ENCODE measurements at regions not wholly inside any gene's neighbourhood (a gene's known extent, or its start where the extent isn't known, plus 50 kb on each side); places are given as distances from the start of the nearest gene placed in this dataset.

DNA sequence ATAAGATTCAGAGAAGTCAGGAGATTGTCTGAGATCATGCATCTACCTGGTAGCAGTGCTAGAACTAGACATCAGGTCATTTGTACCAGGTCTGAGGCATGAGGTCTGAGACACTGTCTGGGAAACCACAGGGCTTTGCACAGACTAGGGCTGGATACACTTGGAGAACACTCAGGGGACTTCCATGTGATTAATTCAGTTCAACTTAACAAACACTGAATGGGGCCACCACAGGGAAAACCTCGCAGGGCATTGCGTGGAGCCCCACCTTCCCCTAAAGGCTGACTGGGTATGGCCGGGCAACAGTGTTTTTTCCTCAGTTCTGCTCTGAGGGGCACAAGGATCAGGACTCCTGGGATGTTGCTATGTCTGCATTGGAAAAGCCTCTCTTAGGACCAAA, 86.5 kb upstream of the WARS2 start:
- TF ChIP-seq, protein P1, sequence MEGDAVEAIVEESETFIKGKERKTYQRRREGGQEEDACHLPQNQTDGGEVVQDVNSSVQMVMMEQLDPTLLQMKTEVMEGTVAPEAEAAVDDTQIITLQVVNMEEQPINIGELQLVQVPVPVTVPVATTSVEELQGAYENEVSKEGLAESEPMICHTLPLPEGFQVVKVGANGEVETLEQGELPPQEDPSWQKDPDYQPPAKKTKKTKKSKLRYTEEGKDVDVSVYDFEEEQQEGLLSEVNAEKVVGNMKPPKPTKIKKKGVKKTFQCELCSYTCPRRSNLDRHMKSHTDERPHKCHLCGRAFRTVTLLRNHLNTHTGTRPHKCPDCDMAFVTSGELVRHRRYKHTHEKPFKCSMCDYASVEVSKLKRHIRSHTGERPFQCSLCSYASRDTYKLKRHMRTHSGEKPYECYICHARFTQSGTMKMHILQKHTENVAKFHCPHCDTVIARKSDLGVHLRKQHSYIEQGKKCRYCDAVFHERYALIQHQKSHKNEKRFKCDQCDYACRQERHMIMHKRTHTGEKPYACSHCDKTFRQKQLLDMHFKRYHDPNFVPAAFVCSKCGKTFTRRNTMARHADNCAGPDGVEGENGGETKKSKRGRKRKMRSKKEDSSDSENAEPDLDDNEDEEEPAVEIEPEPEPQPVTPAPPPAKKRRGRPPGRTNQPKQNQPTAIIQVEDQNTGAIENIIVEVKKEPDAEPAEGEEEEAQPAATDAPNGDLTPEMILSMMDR (IDR thresholded peaks at IDR 0.05; ENCODE audit: low read length, missing control alignments), result no peak
- no peak overlapping the region for H3K4me3 ChIP-seq (replicated peaks; ENCODE audit: low read depth, low read length)
- no peak for DNase-seq (ENCODE audit: low read depth)

GRCh38 chr1:119227456-119227855, 87.0 kb upstream of the WARS2 start:
- TF ChIP-seq, protein P1 (IDR thresholded peaks at IDR 0.05; ENCODE audit: low read length, missing control alignments), result no peak
- no peak for DNase-seq (ENCODE audit: low read depth)
- no peak overlapping the region for H3K4me3 ChIP-seq (replicated peaks; ENCODE audit: low read depth, low read length)

GRCh38 chr1:119228335-119229080, 88.1 kb upstream of the WARS2 start:
- TF ChIP-seq, protein P1 (IDR thresholded peaks at IDR 0.05; ENCODE audit: low read length, missing control alignments), result no peak
- DNase-seq (ENCODE audit: low read depth), result no peak

DNA sequence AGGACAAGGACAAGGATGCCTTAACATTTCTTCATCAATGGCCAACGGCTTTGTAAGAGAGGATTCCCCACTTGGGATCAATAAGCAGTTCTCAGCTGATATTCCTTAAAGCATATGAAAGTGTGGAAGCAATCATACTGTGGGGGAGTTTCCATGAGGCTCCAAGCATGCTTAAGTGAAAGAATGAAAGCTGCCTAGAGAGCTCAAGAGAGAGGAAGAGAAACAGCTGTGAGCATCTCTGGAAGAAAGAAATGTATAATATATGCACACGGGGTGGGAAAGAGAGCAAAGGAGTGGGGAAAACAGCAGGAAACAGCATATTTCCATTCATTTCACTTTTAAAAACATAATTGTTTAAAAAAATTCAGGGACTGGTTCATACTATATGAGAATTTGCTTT, 94.7 kb upstream of the WARS2 start:
- H3K4me3 ChIP-seq (replicated peaks; ENCODE audit: low read depth, low read length), result no peak overlapping the region
- TF ChIP-seq, protein P1 (IDR thresholded peaks at IDR 0.05; ENCODE audit: low read length, missing control alignments), result no peak
- no peak for DNase-seq (ENCODE audit: low read depth)

More at GRCh38 chr1:119228335-119229080, 88.1 kb upstream of the WARS2 start:
- no peak overlapping the region for H3K4me3 ChIP-seq (replicated peaks; ENCODE audit: low read depth, low read length)

GRCh38 chr1:119245881-119246280, 105.4 kb upstream of the WARS2 start:
- DNase-seq (ENCODE audit: low read depth), result no peak
- TF ChIP-seq, protein P1 (IDR thresholded peaks at IDR 0.05; ENCODE audit: low read length, missing control alignments), result no peak
- no peak overlapping the region for H3K4me3 ChIP-seq (replicated peaks; ENCODE audit: low read depth, low read length)

- H3K4me3 ChIP-seq (replicated peaks; ENCODE audit: low read depth, low read length), result no peak overlapping the region
- no peak for DNase-seq (ENCODE audit: low read depth)
- TF ChIP-seq, protein P1 (IDR thresholded peaks at IDR 0.05; ENCODE audit: low read length, missing control alignments), result no peak
Measured at GRCh38 chr1:119249283-119249682, 108.8 kb upstream of the WARS2 start.

GRCh38 chr1:119250299-119250698, 109.8 kb upstream of the WARS2 start:
- TF ChIP-seq, protein P1 (IDR thresholded peaks at IDR 0.05; ENCODE audit: low read length, missing control alignments), result no peak
- H3K4me3 ChIP-seq (replicated peaks; ENCODE audit: low read depth, low read length), result no peak overlapping the region
- no peak for DNase-seq (ENCODE audit: low read depth)

Measured in fibroblast of pulmonary artery (primary cell).